ENCODE measurements at regions not wholly inside any gene's neighbourhood (a gene's known extent, or its start where the extent isn't known, plus 50 kb on each side); places are given as distances from the start of the nearest gene placed in this dataset.
"Not testable (repeated sequence)": the region's sequence is repeated elsewhere in the genome, so short reads cannot be mapped to it uniquely, and the experiment has no call there.

DNA sequence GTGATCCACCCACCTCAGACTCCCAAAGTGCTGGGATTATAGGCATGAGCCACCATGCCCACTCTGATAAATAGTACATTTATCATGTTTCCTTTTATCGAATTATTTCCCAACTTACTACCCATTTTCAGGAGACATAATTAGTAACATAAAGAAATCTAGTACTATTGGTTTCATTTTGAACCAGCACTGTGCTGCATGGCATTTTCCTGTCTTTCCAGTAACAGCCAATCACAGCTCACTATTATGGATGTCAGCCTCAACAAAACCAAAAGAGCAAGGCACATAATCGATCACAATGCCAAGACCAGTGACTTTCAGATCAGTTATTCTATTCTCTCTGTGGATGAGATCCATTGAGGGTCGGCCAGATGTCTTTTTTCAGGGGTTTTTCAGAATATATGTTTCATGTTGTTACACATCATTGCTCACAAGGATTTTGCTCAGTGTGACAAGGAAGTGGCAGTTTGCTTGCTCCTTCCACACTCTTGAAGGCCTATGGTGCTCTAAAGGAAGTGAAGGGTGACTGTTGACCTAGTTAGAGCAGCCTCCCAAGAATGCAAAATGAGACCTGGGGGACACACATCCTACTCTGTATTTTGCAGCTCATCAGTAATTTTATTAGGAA, 233.4 kb downstream of the KCNRG start:
- H3K9me3 ChIP-seq (ENCODE audit: control insufficient read depth, insufficient read depth, low read length): no peaks in the 10 kb centered on the region
- no peak overlapping the region for H3K9ac ChIP-seq (ENCODE audit: low read depth, low read length)
- no peak overlapping the region for H3K4me3 ChIP-seq (ENCODE audit: low read depth, low read length)
- peaks cover 2% of the 10 kb centered on the region for H3K4me1 ChIP-seq (ENCODE audit: control insufficient read depth, insufficient read depth, low read length)
- no peaks in the 10 kb centered on the region for H3K27me3 ChIP-seq (ENCODE audit: control insufficient read depth, insufficient read depth, low read length)
- no peaks in the 10 kb centered on the region for H3K36me3 ChIP-seq (ENCODE audit: control insufficient read depth, insufficient read depth, low read length)

GRCh38 chr13:50249144-50249521, 233.9 kb downstream of the KCNRG start:
- Histone ChIP-seq H3K9me3 (ENCODE audit: control insufficient read depth, insufficient read depth, low read length) (no peaks in the 10 kb centered on the region), H3K4me3 (ENCODE audit: low read depth, low read length) (no peak overlapping the region), H3K36me3 (ENCODE audit: control insufficient read depth, insufficient read depth, low read length) (no peaks in the 10 kb centered on the region), H3K9ac (ENCODE audit: low read depth, low read length) (no peak overlapping the region), H3K4me1 (ENCODE audit: control insufficient read depth, insufficient read depth, low read length) (peaks cover 2% of the 10 kb centered on the region), H3K27me3 (ENCODE audit: control insufficient read depth, insufficient read depth, low read length) (no peaks in the 10 kb centered on the region)

- H3K9ac ChIP-seq (ENCODE audit: low read depth, low read length): no peak overlapping the region
- H3K9me3 ChIP-seq (ENCODE audit: control insufficient read depth, insufficient read depth, low read length): no peaks in the 10 kb centered on the region
- H3K4me1 ChIP-seq (ENCODE audit: control insufficient read depth, insufficient read depth, low read length): peaks cover 2% of the 10 kb centered on the region
- H3K4me3 ChIP-seq (ENCODE audit: low read depth, low read length): no peak overlapping the region
- no peaks in the 10 kb centered on the region for H3K36me3 ChIP-seq (ENCODE audit: control insufficient read depth, insufficient read depth, low read length)
- H3K27me3 ChIP-seq (ENCODE audit: control insufficient read depth, insufficient read depth, low read length): no peaks in the 10 kb centered on the region
Observed at GRCh38 chr13:50250401-50250800, 235.2 kb downstream of the KCNRG start.

DNA sequence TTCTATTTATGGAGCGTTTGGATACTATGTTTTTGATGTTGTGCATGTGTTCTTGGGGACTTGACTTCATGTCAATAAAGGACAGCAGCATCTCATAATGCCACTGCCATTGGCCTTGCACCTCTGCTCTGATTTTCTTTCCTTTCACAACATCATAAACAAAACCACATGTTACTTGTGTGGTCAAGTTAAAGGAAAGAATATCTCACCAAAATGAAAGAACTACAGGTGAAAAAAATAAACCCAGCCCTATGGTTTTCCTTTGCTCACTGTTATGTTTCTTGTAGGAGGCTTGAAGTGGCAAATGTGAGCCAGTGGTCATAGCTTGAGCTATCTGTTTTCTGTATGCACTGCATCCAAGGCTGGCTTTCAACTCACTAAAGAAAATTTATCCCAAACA, 240.4 kb downstream of the KCNRG start:
- H3K36me3 ChIP-seq (ENCODE audit: control insufficient read depth, insufficient read depth, low read length): no peaks in the 10 kb centered on the region
- no peaks in the 10 kb centered on the region for H3K4me1 ChIP-seq (ENCODE audit: control insufficient read depth, insufficient read depth, low read length)
- no peaks in the 10 kb centered on the region for H3K27me3 ChIP-seq (ENCODE audit: control insufficient read depth, insufficient read depth, low read length)
- no peak overlapping the region for H3K4me3 ChIP-seq (ENCODE audit: low read depth, low read length)
- H3K9me3 ChIP-seq (ENCODE audit: control insufficient read depth, insufficient read depth, low read length): no peaks in the 10 kb centered on the region
- no peak overlapping the region for H3K9ac ChIP-seq (ENCODE audit: low read depth, low read length)

GRCh38 chr13:50256536-50257321, 241.5 kb downstream of the KCNRG start:
- not testable (repeated sequence) for H3K4me1 ChIP-seq (ENCODE audit: control insufficient read depth, insufficient read depth, low read length); H3K4me3 ChIP-seq (ENCODE audit: low read depth, low read length); H3K9me3 ChIP-seq (ENCODE audit: control insufficient read depth, insufficient read depth, low read length); H3K36me3 ChIP-seq (ENCODE audit: control insufficient read depth, insufficient read depth, low read length); H3K27me3 ChIP-seq (ENCODE audit: control insufficient read depth, insufficient read depth, low read length); H3K9ac ChIP-seq (ENCODE audit: low read depth, low read length)

DNA sequence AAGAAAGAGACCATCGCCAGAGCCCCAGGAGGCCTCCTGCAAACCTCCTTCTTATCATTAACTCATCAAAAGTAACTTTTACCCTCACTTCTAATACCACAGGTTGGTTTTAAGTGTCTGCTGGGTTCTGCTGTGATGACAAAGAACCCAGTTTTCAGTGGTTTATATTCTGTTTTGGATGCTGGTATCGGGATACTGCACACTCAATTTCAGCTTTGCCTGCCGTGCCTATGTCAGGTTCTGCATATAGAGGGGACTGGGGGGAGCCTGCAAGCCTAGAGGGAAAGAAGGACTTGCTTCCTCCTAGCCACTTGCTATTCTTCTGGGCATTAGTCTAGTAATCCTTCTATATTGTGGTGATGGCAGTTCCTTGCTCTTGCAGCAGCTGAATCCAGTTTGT, 242.4 kb downstream of the KCNRG start:
- Histone ChIP-seq H3K4me3 (ENCODE audit: low read depth, low read length) (no peak overlapping the region), H3K9ac (ENCODE audit: low read depth, low read length) (no peak overlapping the region), H3K27me3 (ENCODE audit: control insufficient read depth, insufficient read depth, low read length) (no peaks in the 10 kb centered on the region), H3K4me1 (ENCODE audit: control insufficient read depth, insufficient read depth, low read length) (no peaks in the 10 kb centered on the region), H3K36me3 (ENCODE audit: control insufficient read depth, insufficient read depth, low read length) (no peaks in the 10 kb centered on the region), H3K9me3 (ENCODE audit: control insufficient read depth, insufficient read depth, low read length) (no peaks in the 10 kb centered on the region)

GRCh38 chr13:50261130-50261901, 246.1 kb downstream of the KCNRG start:
- Histone ChIP-seq H3K36me3 (ENCODE audit: control insufficient read depth, insufficient read depth, low read length) (no peaks in the 10 kb centered on the region), H3K9ac (ENCODE audit: low read depth, low read length) (no peak overlapping the region), H3K4me1 (ENCODE audit: control insufficient read depth, insufficient read depth, low read length) (no peaks in the 10 kb centered on the region), H3K4me3 (ENCODE audit: low read depth, low read length) (no peak overlapping the region), H3K9me3 (ENCODE audit: control insufficient read depth, insufficient read depth, low read length) (no peaks in the 10 kb centered on the region), H3K27me3 (ENCODE audit: control insufficient read depth, insufficient read depth, low read length) (no peaks in the 10 kb centered on the region)

- no peaks in the 10 kb centered on the region for H3K36me3 ChIP-seq (ENCODE audit: control insufficient read depth, insufficient read depth, low read length)
- no peak overlapping the region for H3K9ac ChIP-seq (ENCODE audit: low read depth, low read length)
- H3K4me1 ChIP-seq (ENCODE audit: control insufficient read depth, insufficient read depth, low read length): no peaks in the 10 kb centered on the region
- no peak overlapping the region for H3K4me3 ChIP-seq (ENCODE audit: low read depth, low read length)
- no peaks in the 10 kb centered on the region for H3K27me3 ChIP-seq (ENCODE audit: control insufficient read depth, insufficient read depth, low read length)
- H3K9me3 ChIP-seq (ENCODE audit: control insufficient read depth, insufficient read depth, low read length): no peaks in the 10 kb centered on the region
Observed at GRCh38 chr13:50267066-50267465, 251.8 kb downstream of the KCNRG start.

GRCh38 chr13:50267917-50268316, 252.7 kb downstream of the KCNRG start:
- Histone ChIP-seq H3K9me3 (ENCODE audit: control insufficient read depth, insufficient read depth, low read length) (no peaks in the 10 kb centered on the region), H3K4me3 (ENCODE audit: low read depth, low read length) (no peak overlapping the region), H3K27me3 (ENCODE audit: control insufficient read depth, insufficient read depth, low read length) (no peaks in the 10 kb centered on the region), H3K9ac (ENCODE audit: low read depth, low read length) (no peak overlapping the region), H3K36me3 (ENCODE audit: control insufficient read depth, insufficient read depth, low read length) (no peaks in the 10 kb centered on the region), H3K4me1 (ENCODE audit: control insufficient read depth, insufficient read depth, low read length) (no peaks in the 10 kb centered on the region)

GRCh38 chr13:50268500-50268899, 253.3 kb downstream of the KCNRG start:
- Histone ChIP-seq H3K4me1 (ENCODE audit: control insufficient read depth, insufficient read depth, low read length) (no peaks in the 10 kb centered on the region), H3K9ac (ENCODE audit: low read depth, low read length) (no peak overlapping the region), H3K36me3 (ENCODE audit: control insufficient read depth, insufficient read depth, low read length) (no peaks in the 10 kb centered on the region), H3K4me3 (ENCODE audit: low read depth, low read length) (no peak overlapping the region), H3K27me3 (ENCODE audit: control insufficient read depth, insufficient read depth, low read length) (no peaks in the 10 kb centered on the region), H3K9me3 (ENCODE audit: control insufficient read depth, insufficient read depth, low read length) (no peaks in the 10 kb centered on the region)

- no peak overlapping the region for H3K4me3 ChIP-seq (ENCODE audit: low read depth, low read length)
- H3K36me3 ChIP-seq (ENCODE audit: control insufficient read depth, insufficient read depth, low read length): no peaks in the 10 kb centered on the region
- peaks cover 12% of the 10 kb centered on the region for H3K4me1 ChIP-seq (ENCODE audit: control insufficient read depth, insufficient read depth, low read length)
- H3K9me3 ChIP-seq (ENCODE audit: control insufficient read depth, insufficient read depth, low read length): no peaks in the 10 kb centered on the region
- no peaks in the 10 kb centered on the region for H3K27me3 ChIP-seq (ENCODE audit: control insufficient read depth, insufficient read depth, low read length)
- no peak overlapping the region for H3K9ac ChIP-seq (ENCODE audit: low read depth, low read length)
Observed at GRCh38 chr13:50274181-50274580, 258.9 kb downstream of the KCNRG start.

All from iPS-15b (cell line).